GM12875 (cell line): ENCODE measurements at regions not wholly inside any gene's neighbourhood (a gene's known extent, or its start where the extent isn't known, plus 50 kb on each side); places are given as distances from the start of the nearest gene placed in this dataset.

ENCODE experiments used
- H3K4me3 ChIP-seq: one replicate; pipeline ENCODE4 v1.5.1; 2011; ENCODE audit warnings: low read depth, low read length, control low read depth
- TF ChIP-seq, protein P1 (sequence below): IDR thresholded peaks from 2 replicates; pipeline ENCODE4 v1.5.1; 2011; ENCODE audit warnings: low read depth, mild to moderate bottlenecking, control low read depth, inconsistent platforms, low read length, moderate library complexity, borderline replicate concordance; ENCODE audit not compliant: insufficient read depth

DNA sequence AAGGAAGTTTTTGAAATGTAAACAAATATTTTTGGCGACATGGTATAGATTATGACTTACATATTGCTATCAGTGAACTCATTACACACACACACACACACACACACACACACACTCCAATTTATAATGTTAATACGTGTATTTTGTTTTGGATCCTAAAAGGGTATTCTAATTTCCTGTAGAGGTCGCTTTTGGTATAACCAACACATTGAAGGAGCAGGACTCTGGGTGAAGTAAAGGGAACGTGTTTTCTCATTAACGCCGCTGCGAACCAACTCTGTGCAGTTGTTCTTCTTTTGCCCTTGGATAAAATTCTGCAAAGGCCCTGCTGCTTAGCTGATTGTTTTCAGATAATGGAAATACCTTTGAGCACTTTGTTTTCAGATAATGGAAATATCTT lies 190.4 kb downstream of the PMAIP1 start:
- H3K4me3 ChIP-seq: no peak overlapping the region
- TF ChIP-seq, protein P1, sequence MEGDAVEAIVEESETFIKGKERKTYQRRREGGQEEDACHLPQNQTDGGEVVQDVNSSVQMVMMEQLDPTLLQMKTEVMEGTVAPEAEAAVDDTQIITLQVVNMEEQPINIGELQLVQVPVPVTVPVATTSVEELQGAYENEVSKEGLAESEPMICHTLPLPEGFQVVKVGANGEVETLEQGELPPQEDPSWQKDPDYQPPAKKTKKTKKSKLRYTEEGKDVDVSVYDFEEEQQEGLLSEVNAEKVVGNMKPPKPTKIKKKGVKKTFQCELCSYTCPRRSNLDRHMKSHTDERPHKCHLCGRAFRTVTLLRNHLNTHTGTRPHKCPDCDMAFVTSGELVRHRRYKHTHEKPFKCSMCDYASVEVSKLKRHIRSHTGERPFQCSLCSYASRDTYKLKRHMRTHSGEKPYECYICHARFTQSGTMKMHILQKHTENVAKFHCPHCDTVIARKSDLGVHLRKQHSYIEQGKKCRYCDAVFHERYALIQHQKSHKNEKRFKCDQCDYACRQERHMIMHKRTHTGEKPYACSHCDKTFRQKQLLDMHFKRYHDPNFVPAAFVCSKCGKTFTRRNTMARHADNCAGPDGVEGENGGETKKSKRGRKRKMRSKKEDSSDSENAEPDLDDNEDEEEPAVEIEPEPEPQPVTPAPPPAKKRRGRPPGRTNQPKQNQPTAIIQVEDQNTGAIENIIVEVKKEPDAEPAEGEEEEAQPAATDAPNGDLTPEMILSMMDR: no peak

DNA sequence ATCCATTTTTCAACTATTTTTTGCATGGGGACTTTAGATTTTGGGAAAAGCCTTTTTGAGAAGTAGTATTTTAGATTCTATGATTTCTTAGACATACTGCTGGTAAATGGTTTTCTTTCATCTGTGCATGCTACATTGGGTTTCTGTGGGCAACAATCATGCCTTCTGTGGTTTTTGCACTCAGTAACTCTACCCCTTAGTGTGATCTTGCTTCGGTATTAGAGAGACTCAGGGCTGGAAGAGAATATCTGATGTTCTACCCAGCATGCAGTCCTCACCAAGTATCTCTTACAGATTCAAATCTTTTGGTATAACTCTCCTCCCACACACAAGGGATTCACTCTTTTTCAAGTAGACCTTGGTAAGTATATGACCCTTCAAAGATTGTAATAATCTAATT lies 183.0 kb downstream of the PMAIP1 start:
- TF ChIP-seq, protein P1: no peak
- no peak overlapping the region for H3K4me3 ChIP-seq

DNA sequence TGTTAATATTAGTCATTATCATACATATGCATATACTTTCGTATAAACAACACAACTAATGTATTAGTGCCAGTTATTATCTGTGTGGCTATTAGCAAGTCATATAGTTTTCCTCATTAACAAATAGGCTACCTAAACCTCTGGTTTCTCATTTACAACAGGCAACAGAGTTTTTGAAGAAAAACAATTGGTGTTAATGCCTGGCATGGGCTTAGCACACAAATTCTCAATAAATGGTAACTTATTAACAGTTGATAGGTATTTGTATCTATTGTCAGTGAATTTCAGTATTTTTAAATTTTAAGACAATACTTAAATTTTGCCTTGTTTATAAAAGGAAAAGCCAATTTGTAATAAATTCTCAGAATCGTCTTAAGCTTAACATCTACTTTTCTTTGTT lies 182.5 kb downstream of the PMAIP1 start:
- TF ChIP-seq, protein P1: no peak
- no peak overlapping the region for H3K4me3 ChIP-seq

DNA sequence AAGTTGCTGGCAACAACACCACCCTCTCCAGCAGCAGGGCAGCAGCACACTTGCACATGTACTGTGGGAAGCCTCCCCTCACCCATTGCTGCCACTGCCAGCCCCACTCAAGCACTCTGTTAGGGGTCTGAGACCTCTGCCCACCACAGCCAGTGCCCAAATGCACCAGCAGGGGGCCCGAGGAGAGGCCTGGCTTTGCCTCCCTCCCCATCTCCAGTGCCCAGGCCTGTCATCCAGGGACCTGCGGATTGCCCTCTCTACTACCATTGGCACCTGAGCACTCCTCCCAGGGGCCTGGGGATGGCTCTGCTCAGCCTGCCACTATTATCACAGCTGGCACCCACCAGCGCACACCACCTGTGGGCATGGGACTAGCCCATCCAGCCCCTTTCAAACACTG lies 175.7 kb downstream of the PMAIP1 start:
- TF ChIP-seq, protein P1: peak; percentile 30; the same call in 1 of the 2 replicates
- H3K4me3 ChIP-seq: no peak overlapping the region

DNA sequence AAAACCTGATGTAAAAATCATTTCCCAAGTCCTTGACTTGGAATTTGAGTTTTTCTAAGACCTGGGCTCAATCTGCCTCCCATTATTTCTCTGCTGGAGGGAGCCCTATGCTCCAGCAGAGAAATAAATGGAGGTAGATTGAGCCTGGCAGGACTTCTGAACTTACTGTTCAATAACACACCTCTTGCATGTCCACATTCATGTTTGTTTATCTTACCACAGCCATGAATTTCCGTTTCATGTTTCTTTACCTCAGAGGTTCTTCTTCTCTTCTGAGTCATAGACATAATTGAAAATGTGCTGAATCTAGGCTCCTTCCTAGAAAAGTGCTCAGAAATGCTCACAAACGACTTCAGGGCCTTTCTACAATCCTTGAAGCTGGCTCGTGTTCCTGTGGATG lies 170.8 kb downstream of the PMAIP1 start:
- TF ChIP-seq, protein P1: no peak
- no peak overlapping the region for H3K4me3 ChIP-seq

DNA sequence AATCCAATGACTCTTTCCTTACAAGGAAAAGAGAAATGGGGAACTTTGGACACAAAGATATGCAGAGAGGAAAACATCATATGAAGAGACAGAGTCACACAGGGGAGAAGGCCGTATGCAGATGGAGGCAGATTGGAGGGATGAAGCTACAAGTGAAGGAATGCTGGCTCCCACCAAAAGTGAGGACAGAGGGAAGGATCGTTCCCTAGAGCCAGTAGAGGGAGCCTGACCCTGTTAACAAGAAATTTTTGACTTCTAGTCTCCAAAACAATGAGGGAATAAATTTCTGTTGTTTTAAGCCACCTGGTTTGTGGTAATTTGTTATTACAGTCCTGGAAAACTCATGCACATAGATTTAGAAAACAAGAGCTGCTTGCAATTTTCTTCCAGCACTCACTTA lies 169.3 kb downstream of the PMAIP1 start:
- TF ChIP-seq, protein P1: 0 out of 2 replicates have a peak, but pooled peaks have one; percentile 3
- H3K4me3 ChIP-seq: no peak overlapping the region

DNA sequence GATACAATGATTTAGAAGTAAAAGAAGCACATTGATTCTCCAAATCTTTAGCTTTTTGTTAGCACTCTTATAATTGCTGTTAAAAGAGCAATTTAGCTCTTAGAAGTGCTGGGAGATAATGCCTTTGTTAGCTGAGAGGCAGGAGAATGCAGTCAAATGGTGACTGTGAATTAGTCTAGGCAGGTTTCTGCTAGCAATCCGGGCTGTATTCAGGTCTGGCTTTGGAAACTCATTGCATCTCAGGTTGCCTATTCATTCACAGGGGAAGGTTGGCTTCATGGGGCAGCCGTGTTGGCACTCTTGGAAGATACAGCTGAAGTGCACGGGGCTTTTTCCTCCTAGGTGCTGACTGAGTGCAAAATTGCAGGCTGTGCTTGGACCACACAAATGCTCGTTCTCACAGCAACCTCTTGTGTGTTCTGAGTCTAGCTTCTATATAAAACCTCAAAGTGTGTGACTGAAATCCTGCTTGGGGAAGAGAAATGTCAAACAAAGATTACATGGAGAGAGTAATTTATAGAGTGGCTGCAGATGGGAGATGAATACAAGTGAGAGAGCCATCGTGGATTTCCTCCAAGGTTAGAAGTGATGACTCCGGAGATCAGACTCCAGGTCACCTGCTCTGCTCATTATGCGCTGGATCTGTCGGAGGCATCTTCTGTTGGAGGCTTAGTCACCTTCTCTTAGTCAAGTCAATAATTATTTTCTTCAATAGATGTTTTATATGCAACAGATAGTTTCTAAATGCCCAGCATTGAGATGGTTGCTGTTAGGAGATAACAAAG lies 167.8 kb downstream of the PMAIP1 start:
- H3K4me3 ChIP-seq: no peak overlapping the region
- TF ChIP-seq, protein P1: no peak
